Hepatocyte (in vitro differentiated cells): ENCODE measurements at regions not wholly inside any gene's neighbourhood (a gene's known extent, or its start where the extent isn't known, plus 50 kb on each side); places are given as distances from the start of the nearest gene placed in this dataset.

Experiments
- CTCF ChIP-seq: fragments of 200-600 bp; sonication (generic); IDR thresholded peaks from 2 replicates; pipeline ENCODE4 v1.5.1; 2016; ENCODE audit warnings: antibody characterized with exemption, mild to moderate bottlenecking; ENCODE audit not compliant: poor library complexity
- EZH2 ChIP-seq: fragments of 200-600 bp; sonication (generic); IDR thresholded peaks from 2 replicates; pipeline ENCODE4 v1.6.1; 2016; ENCODE audit warnings: antibody characterized with exemption, mild to moderate bottlenecking, borderline replicate concordance
- EZH2phosphoT487 ChIP-seq: fragments of 200-600 bp; sonication (generic); IDR thresholded peaks from one replicate; pipeline ENCODE4 v1.6.1; 2018; ENCODE audit warnings: antibody characterized with exemption, mild to moderate bottlenecking, low read depth, moderate library complexity; ENCODE audit not compliant: unreplicated experiment, severe bottlenecking

- TF ChIP-seq CTCF (no peak), EZH2 (no peak), EZH2phosphoT487 (no peak)
Measured at GRCh38 chr17:53687324-53687723, 135.4 kb upstream of the KIF2B start.
